Prostate gland (tissue), 2 donors: ENCODE measurements at regions not wholly inside any gene's neighbourhood (a gene's known extent, or its start where the extent isn't known, plus 50 kb on each side); places are given as distances from the start of the nearest gene placed in this dataset.
"Not testable (repeated sequence)": the region's sequence is repeated elsewhere in the genome, so short reads cannot be mapped to it uniquely, and the experiment has no call there.

Experiments
- POLR2A ChIP-seq: fragments of 450-650 bp; IDR thresholded peaks from one replicate; pipeline ENCODE4 v1.6.1; 2016; ENCODE audit warnings: antibody characterized with exemption, mild to moderate bottlenecking
- POLR2AphosphoS5 ChIP-seq: sonication (generic); formaldehyde crosslinking; IDR thresholded peaks from one replicate; pipeline ENCODE4 v1.6.1; 2017; ENCODE audit warnings: antibody characterized with exemption
- TF ChIP-seq, protein P1 (sequence below), 4 experiments: fragments of 200-600 bp in 2 of 4; fragments of 450-650 bp in 2 of 4; sonication (generic) in 2 of 4; IDR thresholded peaks; 1 replicate in 3 of 4; 2 replicates in 1 of 4; pipeline ENCODE4 v1.5.1; 2016 to 2019; ENCODE audit warnings: antibody characterized with exemption in 4 of 4, mild to moderate bottlenecking in 2 of 4, moderate library complexity in 2 of 4

GRCh38 chr5:13198226-13198625, 746.3 kb downstream of the DNAH5 start:
- TF ChIP-seq, protein P1, sequence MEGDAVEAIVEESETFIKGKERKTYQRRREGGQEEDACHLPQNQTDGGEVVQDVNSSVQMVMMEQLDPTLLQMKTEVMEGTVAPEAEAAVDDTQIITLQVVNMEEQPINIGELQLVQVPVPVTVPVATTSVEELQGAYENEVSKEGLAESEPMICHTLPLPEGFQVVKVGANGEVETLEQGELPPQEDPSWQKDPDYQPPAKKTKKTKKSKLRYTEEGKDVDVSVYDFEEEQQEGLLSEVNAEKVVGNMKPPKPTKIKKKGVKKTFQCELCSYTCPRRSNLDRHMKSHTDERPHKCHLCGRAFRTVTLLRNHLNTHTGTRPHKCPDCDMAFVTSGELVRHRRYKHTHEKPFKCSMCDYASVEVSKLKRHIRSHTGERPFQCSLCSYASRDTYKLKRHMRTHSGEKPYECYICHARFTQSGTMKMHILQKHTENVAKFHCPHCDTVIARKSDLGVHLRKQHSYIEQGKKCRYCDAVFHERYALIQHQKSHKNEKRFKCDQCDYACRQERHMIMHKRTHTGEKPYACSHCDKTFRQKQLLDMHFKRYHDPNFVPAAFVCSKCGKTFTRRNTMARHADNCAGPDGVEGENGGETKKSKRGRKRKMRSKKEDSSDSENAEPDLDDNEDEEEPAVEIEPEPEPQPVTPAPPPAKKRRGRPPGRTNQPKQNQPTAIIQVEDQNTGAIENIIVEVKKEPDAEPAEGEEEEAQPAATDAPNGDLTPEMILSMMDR (IDR thresholded peaks at IDR 0.05), result not testable (repeated sequence)
- TF ChIP-seq POLR2A, POLR2AphosphoS5: not testable (repeated sequence)
